GM12878 (cell line): ENCODE measurements at regions not wholly inside any gene's neighbourhood (a gene's known extent, or its start where the extent isn't known, plus 50 kb on each side); places are given as distances from the start of the nearest gene placed in this dataset.

ENCODE experiments used
- ATAC-seq: fragments of 200-7000 bp; cut with Tn5 transposase; 3 replicates; pipeline ENCODE4 v1.9.1; 2020; ENCODE audit warnings: mild to moderate bottlenecking, moderate library complexity
- BruUV-seq: library from RNA; stranded (reverse); fragments of 400-500 nt; replicated peaks from 2 replicates; lab custom pipeline; 2021; lab: Mats Ljungman, UMichigan
- CTCF ChIA-PET: fragments of 300-600 bp; sonication (Branson Sonifier 250); formaldehyde crosslinking; extraction: SDS; loops from one replicate; lab custom pipeline; 2021; ENCODE audit warnings: inconsistent platforms; lab: Yijun Ruan, JAX
- POLR2A ChIA-PET: fragments of 350-600 bp; formaldehyde crosslinking; extraction: SDS; loops from one replicate; lab custom pipeline; 2021; ENCODE audit warnings: inconsistent platforms; lab: Charles Lee
- RAD21 ChIA-PET: fragments of 300-600 bp; sonication (Branson Sonifier 250); formaldehyde crosslinking; loops from one replicate; lab custom pipeline; 2023; ENCODE audit warnings: antibody characterized with exemption; ENCODE audit not compliant: unreplicated experiment; lab: Charles Lee
- SMC1A ChIA-PET: fragments of 300-600 bp; sonication (Branson Sonifier 250); formaldehyde crosslinking; loops from one replicate; lab custom pipeline; 2023; ENCODE audit not compliant: unreplicated experiment, uncharacterized antibody; lab: Charles Lee
- DNase-seq: peaks from one replicate; pipeline ENCODE4 v3.0.0-alpha.2; 2011; ENCODE audit warnings: low read depth, low spot score
- FAIRE-seq: peaks from 3 replicates; lab custom pipeline; 2011; peaks lifted over from hg19 to GRCh38; lab: Jason Lieb, UNC
- H2AFZ ChIP-seq: 2 replicates; pipeline ENCODE4 v1.6.0; 2011; ENCODE audit warnings: low read depth, low read length, control low read depth; ENCODE audit not compliant: control insufficient read depth
- H3K27ac ChIP-seq: 2 replicates; pipeline ENCODE4 v1.5.1; 2011; ENCODE audit warnings: control low read depth; ENCODE audit not compliant: control insufficient read depth, insufficient read depth
- H3K27me3 ChIP-seq, 2 experiments: replicated peaks in 1 of 2; 2 replicates each; pipeline versions ENCODE4 v1.6.0 to v1.6.1; 2011; ENCODE audit warnings: low read length in 1 of 2; ENCODE audit not compliant: control insufficient read depth in 2 of 2, insufficient read depth in 2 of 2
- H3K36me3 ChIP-seq, 2 experiments: 2 replicates each; pipeline ENCODE4 v1.5.1; 2011; ENCODE audit warnings: low read length in 1 of 2; ENCODE audit not compliant: control insufficient read depth in 2 of 2, insufficient read depth in 2 of 2
- H3K4me1 ChIP-seq: 2 replicates; pipeline ENCODE4 v1.6.1; 2011; ENCODE audit warnings: mild to moderate bottlenecking, low read length, moderate library complexity, mixed read lengths; ENCODE audit not compliant: control insufficient read depth, insufficient read depth
- H3K4me2 ChIP-seq: 2 replicates; pipeline ENCODE4 v1.6.0; 2011; ENCODE audit warnings: control low read depth; ENCODE audit not compliant: control insufficient read depth, insufficient read depth
- H3K4me3 ChIP-seq: fragments of 200-600 bp; sonication (generic); 2 replicates; pipeline ENCODE4 v1.5.1; 2016
- H3K79me2 ChIP-seq: 2 replicates; pipeline ENCODE4 v1.6.0; 2011; ENCODE audit warnings: low read length; ENCODE audit not compliant: control insufficient read depth, insufficient read depth
- H3K9ac ChIP-seq: 2 replicates; pipeline ENCODE4 v1.8.0; 2011; ENCODE audit warnings: low read length, control low read depth, mixed read lengths; ENCODE audit not compliant: control insufficient read depth, insufficient read depth
- H3K9me3 ChIP-seq: replicated peaks from 3 replicates; pipeline ENCODE4 v1.5.1; 2011; ENCODE audit warnings: mild to moderate bottlenecking, low read length; ENCODE audit not compliant: control insufficient read depth, insufficient read depth
- H4K20me1 ChIP-seq: 2 replicates; pipeline ENCODE4 v1.6.0; 2011; ENCODE audit not compliant: control insufficient read depth, insufficient read depth
- ATF7 ChIP-seq: fragments of 450-650 bp; IDR thresholded peaks from 2 replicates; pipeline ENCODE4 v1.6.1; 2016; ENCODE audit warnings: low read depth, mild to moderate bottlenecking
- BHLHE40 ChIP-seq, 2 experiments: fragments of 450-650 bp in 1 of 2; IDR thresholded peaks; 2 replicates each; pipeline ENCODE4 v1.6.1; 2011 to 2017; ENCODE audit warnings: low read depth in 2 of 2, borderline replicate concordance in 1 of 2, improper control_type of control experiment in 1 of 2, low read length in 1 of 2, mild to moderate bottlenecking in 1 of 2
- ESRRA ChIP-seq: IDR thresholded peaks from 2 replicates; pipeline ENCODE4 v1.6.1; 2012; ENCODE audit warnings: mild to moderate bottlenecking, low read length, improper control_type of control experiment
- IKZF1 ChIP-seq: fragments of 450-650 bp; conservative IDR thresholded peaks from 2 replicates; pipeline ENCODE4 v1.6.1; 2017; ENCODE audit warnings: antibody characterized with exemption, mild to moderate bottlenecking
- IKZF2 ChIP-seq, 2 experiments: fragments of 450-650 bp; IDR thresholded peaks; 2 replicates each; pipeline ENCODE4 v1.6.1; 2017; ENCODE audit warnings: mild to moderate bottlenecking in 2 of 2, moderate library complexity in 2 of 2
- MTA2 ChIP-seq: fragments of 450-650 bp; IDR thresholded peaks from 2 replicates; pipeline ENCODE4 v1.6.1; 2016; ENCODE audit warnings: low read depth, mild to moderate bottlenecking, moderate library complexity
- NBN ChIP-seq: fragments of 450-650 bp; IDR thresholded peaks from 2 replicates; pipeline ENCODE4 v1.6.1; 2016
- NR2C1 ChIP-seq: fragments of 450-650 bp; IDR thresholded peaks from 2 replicates; pipeline ENCODE4 v1.6.1; 2017; ENCODE audit warnings: antibody characterized with exemption, mild to moderate bottlenecking, moderate library complexity
- NR2F1 ChIP-seq: fragments of 450-650 bp; conservative IDR thresholded peaks from 2 replicates; pipeline ENCODE4 v1.6.1; 2017; ENCODE audit warnings: mild to moderate bottlenecking
- SIX5 ChIP-seq: IDR thresholded peaks from 2 replicates; pipeline ENCODE4 v1.6.1; 2011; ENCODE audit warnings: mild to moderate bottlenecking, low read depth, low read length, moderate library complexity; ENCODE audit not compliant: severe bottlenecking
- SRF ChIP-seq, 2 experiments: IDR thresholded peaks; 2 replicates each; pipeline ENCODE4 v1.6.1; 2011; ENCODE audit warnings: low read depth in 2 of 2, low read length in 2 of 2, mild to moderate bottlenecking in 1 of 2, moderate library complexity in 1 of 2
- TCF12 ChIP-seq: IDR thresholded peaks from 2 replicates; pipeline ENCODE4 v1.6.1; 2011; ENCODE audit warnings: low read depth, mild to moderate bottlenecking, low read length
- WGBS: methylation state at CpG from one replicate; pipeline ENCODE4 v1.1.6; 2016; ENCODE audit warnings: low lambda C conversion rate; ENCODE audit not compliant: insufficient replicate concordance, insufficient coverage; ENCODE audit errors: missing lambda C conversion rate; 5-methylcytosine and 5-hydroxymethylcytosine counted together
- in situ Hi-C: fragments of 300-500 bp; cut with MboI; formaldehyde crosslinking; loops from 9 replicates; pipeline ENCODE4 v1.14.3; 2018; ENCODE audit warnings: mixed read lengths
- intact Hi-C: fragments of 100-400 bp; cut with micrococcal nuclease; formaldehyde crosslinking; loops from one replicate; pipeline ENCODE4 v1.14.2; 2022; ENCODE audit not compliant: unreplicated experiment

DNA sequence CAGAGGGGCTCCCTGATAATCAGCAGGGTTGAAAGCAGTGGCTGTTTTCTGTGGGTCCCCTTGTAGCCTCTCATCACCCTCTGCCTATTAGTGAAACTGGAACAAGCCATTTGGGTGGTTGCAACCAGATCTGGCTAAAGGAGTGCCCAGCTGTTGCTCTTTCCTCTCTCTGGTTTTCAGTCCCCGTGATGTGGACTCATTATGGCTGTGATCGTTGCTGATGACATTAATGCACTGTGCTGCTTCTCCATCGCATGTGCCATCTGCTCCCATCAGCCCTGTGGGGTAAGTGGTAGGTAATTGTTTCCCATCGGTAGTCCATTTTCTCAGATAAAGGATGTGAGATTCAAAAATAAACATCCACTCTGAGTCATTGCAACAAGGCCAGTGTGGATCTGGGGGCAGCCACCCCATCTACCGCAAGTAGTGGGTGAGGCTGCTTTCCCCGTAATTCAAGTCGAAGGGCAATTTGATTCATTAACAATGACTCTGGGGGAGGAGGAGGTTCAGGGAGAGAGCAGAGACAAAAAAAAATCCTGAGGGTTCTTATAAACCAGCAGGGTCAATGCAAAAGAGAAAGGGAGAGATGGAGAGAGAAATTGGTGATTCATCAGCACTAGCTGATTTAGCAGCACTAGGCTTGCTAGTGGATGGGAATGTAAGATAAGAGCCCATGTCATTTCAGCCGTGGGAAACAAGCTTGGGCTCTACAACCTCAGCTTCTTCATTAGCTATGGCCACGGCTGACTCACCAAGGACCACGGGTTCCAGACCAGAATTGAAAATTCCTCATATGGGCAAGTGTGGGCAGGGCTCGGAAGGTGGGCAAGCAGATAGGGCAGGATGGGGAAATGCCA lies 357.8 kb downstream of the MID1IP1 start:
- FAIRE-seq (no peak), DNase-seq (peak; percentile 67)

More for the DNA sequence above, 357.8 kb downstream of the MID1IP1 start:
- ChIA-PET POLR2A (interaction anchor here (0.8 to 2.6 kb wide), 4 partner anchors 11 to 500 kb away, joined by 3 to 17 read pairs (median 11); no protein-coding TSS in a partner anchor), SMC1A (interaction anchor here (0.7 to 7.5 kb wide), 19 partner anchors 9 to 497 kb away, joined by 3 to 65 read pairs (median 4); no protein-coding TSS in a partner anchor), RAD21 (interaction anchor here (0.6 to 3.8 kb wide), 13 partner anchors 10 to 353 kb away, joined by 3 to 48 read pairs (median 3); no protein-coding TSS in a partner anchor), CTCF (interaction anchor here (0.6 to 7.7 kb wide), 17 partner anchors 7 to 1858 kb away, joined by 3 to 53 read pairs (median 5); no protein-coding TSS in a partner anchor)
- H2AFZ ChIP-seq: no peak overlapping the region; the same call in 1 of the 2 replicates
- H3K4me1 ChIP-seq: peaks cover 8% of the 10 kb centered on the region; the same call in 1 of the 2 replicates
- no TSS peak for BruUV-seq
- no peaks in the 10 kb centered on the region for H3K36me3 ChIP-seq
- H3K27me3 ChIP-seq: no peaks in the 10 kb centered on the region
- H3K27ac ChIP-seq: peak overlapping the region; percentile 43; the same call in 1 of the 2 replicates
- intact Hi-C loops: loop anchor here (5.0 to 10.0 kb wide), 3 partner anchors 38 to 494 kb away; partner anchors contain the start of gene MID1IP1
- in situ Hi-C loops: no loop called here
- H3K79me2 ChIP-seq: no peaks in the 10 kb centered on the region
- ATAC-seq: peak; percentile 76
- H3K4me2 ChIP-seq: peak overlapping the region; percentile 42; the same call in 1 of the 2 replicates
- no peak overlapping the region; the same call in 1 of the 2 replicates for H3K9ac ChIP-seq
- peak; percentile 30; the same call in 1 of the 2 replicates for TF ChIP-seq MTA2
- TF ChIP-seq NBN: 0 out of 2 replicates have a peak, but pooled peaks have one; percentile 9
- peak; percentile 9 to 11; a peak in 2 of 4 replicates for TF ChIP-seq IKZF2 (IDR thresholded peaks at IDR 0.05)
- no peak for TF ChIP-seq SIX5
- TF ChIP-seq ESRRA: no peak
- 0 out of 2 replicates have a peak, but pooled peaks have one; percentile 52 for TF ChIP-seq TCF12
- TF ChIP-seq BHLHE40 (IDR thresholded peaks at IDR 0.05; ENCODE audit: borderline replicate concordance in 1 of 2, low read depth in 2 of 2, low read length in 1 of 2): peak in 1 of 2 experiments; percentile 58; a peak in 1 of 4 replicates
- peak; percentile 42; the same call in 1 of the 2 replicates for TF ChIP-seq ATF7
- 0 out of 2 replicates have a peak, but pooled peaks have one; percentile 42 for TF ChIP-seq NR2F1
- 0 out of 2 replicates have a peak, but pooled peaks have one; percentile 17 for TF ChIP-seq IKZF1
- TF ChIP-seq NR2C1: no peak
- TF ChIP-seq SRF (IDR thresholded peaks at IDR 0.05; ENCODE audit: low read depth in 2 of 2, low read length in 2 of 2): peak; percentile 33 to 38; a peak in 1 of 4 replicates
- no peak overlapping the region for H3K4me3 ChIP-seq
- no peaks in the 10 kb centered on the region; the same call in 2 of the 3 replicates for H3K9me3 ChIP-seq
- no peaks in the 10 kb centered on the region for H4K20me1 ChIP-seq
- WGBS: 12% methylated on average over 11 of the region's 11 CpGs
